ENCODE measurements at regions not wholly inside any gene's neighbourhood (a gene's known extent, or its start where the extent isn't known, plus 50 kb on each side); places are given as distances from the start of the nearest gene placed in this dataset.

- TF ChIP-seq CTCF (IDR thresholded peaks at IDR 0.05; ENCODE audit: poor library complexity), result no peak
- no peak for TF ChIP-seq EZH2 (IDR thresholded peaks at IDR 0.05; ENCODE audit: borderline replicate concordance)
Observed at GRCh38 chr3:31196881-31197364, 302.5 kb upstream of the GADL1 start.
